GM18951 (cell line): ENCODE measurements at regions not wholly inside any gene's neighbourhood (a gene's known extent, or its start where the extent isn't known, plus 50 kb on each side); places are given as distances from the start of the nearest gene placed in this dataset.
"Not testable (repeated sequence)": the region's sequence is repeated elsewhere in the genome, so short reads cannot be mapped to it uniquely, and the experiment has no call there.

ENCODE experiments used
- POLR2A ChIP-seq: IDR thresholded peaks from 4 replicates; pipeline ENCODE4 v1.6.1; 2011; ENCODE audit warnings: mild to moderate bottlenecking; ENCODE audit not compliant: insufficient read length, insufficient read depth; ENCODE audit errors: extremely low read depth
- in situ Hi-C: fragments of 300-500 bp; cut with MboI; formaldehyde crosslinking; loops from one replicate; pipeline ENCODE4 v1.12.0; 2022; ENCODE audit warnings: low sequenced_read_pairs, mixed read lengths, inconsistent platforms; ENCODE audit not compliant: unreplicated experiment

GRCh38 chr15:84360902-84361301 is 125.3 kb downstream of the GOLGA6L4 start:
- in situ Hi-C loops: not testable (repeated sequence)

DNA sequence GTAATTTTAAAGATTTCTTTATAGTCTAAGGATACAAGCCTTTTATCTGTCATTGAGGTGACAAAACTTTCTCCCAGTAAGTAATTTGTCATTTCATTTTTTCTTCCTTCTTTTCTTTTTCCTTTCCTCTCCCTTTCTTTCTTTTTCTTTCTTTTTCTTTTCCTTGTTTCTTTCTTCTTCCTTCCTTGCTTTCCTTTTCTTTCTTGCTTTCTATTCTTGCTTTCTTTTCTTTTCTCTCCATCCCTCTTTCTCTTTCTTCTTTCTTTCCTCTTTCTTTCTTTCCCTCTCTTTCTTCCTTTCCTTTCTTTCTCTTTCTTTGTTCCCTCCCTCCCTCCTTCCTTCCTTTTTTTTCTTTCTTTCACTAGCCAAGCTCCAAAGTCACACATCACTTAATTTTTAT is 148.8 kb downstream of the GOLGA6L4 start:
- in situ Hi-C loops: not testable (repeated sequence)

- no peak for TF ChIP-seq POLR2A
- in situ Hi-C loops: no loop called here
Measured at GRCh38 chr15:84387086-84387485, 151.5 kb downstream of the GOLGA6L4 start.

GRCh38 chr15:84388201-84388600 is 152.6 kb downstream of the GOLGA6L4 start:
- in situ Hi-C loops: not testable (repeated sequence)

DNA sequence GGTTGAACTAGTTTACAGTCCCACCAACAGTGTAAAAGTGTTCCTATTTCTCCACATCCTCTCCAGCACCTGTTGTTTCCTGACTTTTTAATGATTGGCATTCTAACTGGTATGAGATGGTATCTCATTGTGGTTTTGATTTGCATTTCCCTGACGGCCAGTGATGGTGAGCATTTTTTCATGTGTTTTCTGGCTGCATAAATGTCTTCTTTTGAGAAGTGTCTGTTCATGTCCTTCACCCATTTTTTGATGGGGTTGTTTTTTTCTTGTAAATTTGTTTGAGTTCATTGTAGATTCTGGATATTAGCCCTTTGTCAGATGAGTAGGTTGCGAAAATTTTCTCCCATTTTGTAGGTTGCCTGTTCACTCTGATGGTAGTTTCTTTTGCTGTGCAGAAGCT is 153.1 kb downstream of the GOLGA6L4 start:
- in situ Hi-C loops: not testable (repeated sequence)

GRCh38 chr15:84390324-84390723 is 154.8 kb downstream of the GOLGA6L4 start:
- in situ Hi-C loops: not testable (repeated sequence)

DNA sequence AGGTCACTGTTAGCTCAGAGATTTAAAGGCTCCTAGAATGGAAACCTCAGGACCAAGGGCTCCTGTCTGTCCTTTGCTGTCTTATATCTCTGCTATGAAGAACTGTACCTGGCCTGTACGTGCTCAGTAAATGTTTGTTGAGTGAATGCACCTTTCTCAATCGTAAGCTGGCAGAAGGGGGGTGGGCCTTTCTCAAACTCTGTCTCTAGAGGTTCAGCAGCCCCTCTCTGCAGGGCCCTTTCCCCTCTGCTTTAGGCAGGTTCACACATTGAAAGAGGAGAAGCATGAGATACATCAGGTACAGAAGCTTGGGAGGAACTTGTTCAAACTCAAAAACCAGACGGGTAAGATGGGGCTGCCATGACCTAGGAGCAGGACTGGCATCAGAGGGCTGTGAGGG is 155.6 kb downstream of the GOLGA6L4 start:
- TF ChIP-seq POLR2A: no peak
- in situ Hi-C loops: no loop called here

- in situ Hi-C loops: not testable (repeated sequence)
Measured at GRCh38 chr15:84392020-84392419, 156.4 kb downstream of the GOLGA6L4 start.

DNA sequence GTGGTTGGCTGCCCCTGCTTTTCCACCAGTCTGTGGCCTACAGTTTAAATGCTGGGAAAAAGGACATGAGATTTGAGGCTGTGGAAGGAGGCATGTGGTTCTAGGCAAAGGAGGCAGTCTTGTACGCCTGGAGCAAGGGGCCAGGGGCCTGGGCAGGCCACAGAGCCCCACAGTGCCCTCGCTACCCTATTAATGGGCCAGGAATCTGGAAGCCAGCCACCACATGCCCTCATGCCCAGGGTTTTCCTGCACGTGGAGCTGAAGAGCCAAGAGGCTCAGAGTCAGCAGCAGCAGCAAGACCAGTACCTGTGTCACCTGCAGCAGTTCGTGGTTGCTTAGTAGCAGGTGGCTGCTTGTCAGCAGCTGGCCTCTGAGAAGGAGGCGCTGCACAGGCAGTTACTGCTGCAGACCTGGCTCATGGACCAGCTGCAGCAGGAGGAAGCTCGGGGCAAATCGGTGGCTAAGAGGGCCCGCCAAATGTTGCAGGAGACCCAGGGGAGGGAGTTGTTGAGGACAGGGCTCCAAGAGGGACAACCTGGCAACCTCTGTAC is 157.9 kb downstream of the GOLGA6L4 start:
- in situ Hi-C loops: not testable (repeated sequence)

DNA sequence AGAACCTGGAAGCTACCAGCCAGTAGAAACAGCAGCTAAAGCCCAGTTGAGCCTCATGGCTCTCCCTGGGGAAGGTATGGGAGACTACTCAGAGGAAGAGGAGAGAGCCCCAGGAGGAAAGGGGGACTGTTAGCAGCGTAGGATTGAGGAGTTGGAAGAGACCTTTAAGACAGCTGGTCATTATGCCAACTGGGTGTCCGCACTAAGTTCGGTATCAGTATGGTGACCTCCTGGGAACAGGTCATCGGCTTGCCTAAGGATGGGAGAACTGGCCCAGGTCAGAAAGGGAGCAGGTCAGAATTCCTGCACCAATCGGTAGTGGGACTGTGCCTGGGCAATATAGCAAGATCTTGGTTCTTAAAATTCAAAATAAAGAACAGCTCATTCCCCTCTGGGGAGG is 158.4 kb downstream of the GOLGA6L4 start:
- in situ Hi-C loops: not testable (repeated sequence)

DNA sequence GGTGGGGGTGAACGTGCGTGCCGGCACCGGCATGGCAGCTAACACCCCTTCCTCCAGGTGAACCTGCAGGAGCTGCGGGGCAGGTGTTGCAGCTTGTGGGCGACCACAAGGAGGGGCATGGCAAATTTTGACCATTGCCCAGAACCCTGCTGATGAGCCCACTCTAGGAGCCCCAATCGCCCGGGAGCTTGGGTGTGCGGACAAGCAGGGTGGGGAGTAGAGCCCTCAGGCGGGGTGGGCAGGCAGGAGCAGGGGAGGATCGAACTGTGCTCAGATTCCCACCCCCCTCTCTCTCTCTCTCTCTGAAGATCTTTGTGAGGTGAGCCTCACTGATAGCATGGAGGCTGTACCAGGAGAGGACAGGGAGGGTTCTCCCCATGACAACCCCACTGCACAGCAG is 159.8 kb downstream of the GOLGA6L4 start:
- in situ Hi-C loops: not testable (repeated sequence)

DNA sequence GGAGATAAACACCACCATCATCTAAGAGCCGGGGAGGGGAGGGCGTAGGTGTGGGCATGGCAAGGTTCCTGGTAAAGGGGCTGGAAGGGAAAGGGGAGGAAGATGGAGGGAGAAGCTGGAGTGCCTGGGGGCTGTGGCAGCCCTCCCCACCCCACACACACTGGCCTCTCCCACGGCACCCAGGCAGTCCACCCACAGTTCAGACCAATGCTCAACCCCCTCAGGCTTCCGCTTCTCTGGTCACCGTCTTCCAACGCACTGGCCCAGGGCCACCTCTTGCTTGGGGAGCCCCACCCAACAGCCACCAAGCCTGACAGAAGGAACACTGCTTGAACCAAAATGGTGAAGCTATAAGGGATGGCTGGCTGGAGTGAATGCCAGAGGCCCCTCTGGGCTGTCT is 160.3 kb downstream of the GOLGA6L4 start:
- in situ Hi-C loops: not testable (repeated sequence)

- in situ Hi-C loops: not testable (repeated sequence)
Measured at GRCh38 chr15:84397066-84397465, 161.5 kb downstream of the GOLGA6L4 start.

- in situ Hi-C loops: not testable (repeated sequence)
Measured at GRCh38 chr15:84398087-84398486, 162.5 kb downstream of the GOLGA6L4 start.

GRCh38 chr15:84398763-84399701 is 163.5 kb downstream of the GOLGA6L4 start:
- TF ChIP-seq POLR2A: no peak
- in situ Hi-C loops: no loop called here
